HG02678 (cell line): ENCODE measurements at regions not wholly inside any gene's neighbourhood (a gene's known extent, or its start where the extent isn't known, plus 50 kb on each side); places are given as distances from the start of the nearest gene placed in this dataset.

Source experiments
- ATAC-seq: cut with Tn5 transposase; IDR thresholded peaks from one replicate; pipeline ENCODE4 v1.9.1; 2021; ENCODE audit warnings: mild to moderate bottlenecking, moderate library complexity; ENCODE audit not compliant: unreplicated experiment

GRCh38 chr13:106143392-106143791 lies 392.1 kb downstream of the EFNB2 start:
- no peak for ATAC-seq

- no peak for ATAC-seq
Observed at GRCh38 chr13:106140476-106140875, 395.0 kb downstream of the EFNB2 start.

- no peak for ATAC-seq
Observed at GRCh38 chr13:106139942-106140341, 395.5 kb downstream of the EFNB2 start.

- no peak for ATAC-seq
Observed at GRCh38 chr13:106139377-106139776, 396.1 kb downstream of the EFNB2 start.

- ATAC-seq: no peak
Observed at GRCh38 chr13:106138620-106139019, 396.8 kb downstream of the EFNB2 start.

GRCh38 chr13:106133025-106133424 lies 402.4 kb downstream of the EFNB2 start:
- ATAC-seq: no peak

- ATAC-seq: no peak
Observed at GRCh38 chr13:106132216-106132615, 403.2 kb downstream of the EFNB2 start.

GRCh38 chr13:106129993-106130392 lies 405.5 kb downstream of the EFNB2 start:
- ATAC-seq: no peak

- no peak for ATAC-seq
Observed at GRCh38 chr13:106129273-106129672, 406.2 kb downstream of the EFNB2 start.

- no peak for ATAC-seq
Observed at GRCh38 chr13:106122234-106122633, 413.2 kb downstream of the EFNB2 start.

- ATAC-seq: no peak
Observed at GRCh38 chr13:106121173-106121754, 414.2 kb downstream of the EFNB2 start.

- no peak for ATAC-seq
Observed at GRCh38 chr13:106118996-106119395, 416.5 kb downstream of the EFNB2 start.

GRCh38 chr13:106118050-106118449 lies 417.4 kb downstream of the EFNB2 start:
- ATAC-seq: no peak

- no peak for ATAC-seq
Observed at GRCh38 chr13:106117640-106118039, 417.8 kb downstream of the EFNB2 start.

GRCh38 chr13:106117035-106117434 lies 418.4 kb downstream of the EFNB2 start:
- no peak for ATAC-seq

- ATAC-seq: no peak
Observed at GRCh38 chr13:106115081-106115480, 420.4 kb downstream of the EFNB2 start.

- ATAC-seq: no peak
Observed at GRCh38 chr13:106113796-106114195, 421.7 kb downstream of the EFNB2 start.

- ATAC-seq: no peak
Observed at GRCh38 chr13:106112191-106112590, 423.3 kb downstream of the EFNB2 start.

- ATAC-seq: no peak
Observed at GRCh38 chr13:106110241-106110855, 425.1 kb downstream of the EFNB2 start.

GRCh38 chr13:106109391-106109791 lies 426.1 kb downstream of the EFNB2 start:
- no peak for ATAC-seq

GRCh38 chr13:106108346-106108745 lies 427.1 kb downstream of the EFNB2 start:
- ATAC-seq: no peak

- ATAC-seq: no peak
Observed at GRCh38 chr13:106107061-106107460, 428.4 kb downstream of the EFNB2 start.

- no peak for ATAC-seq
Observed at GRCh38 chr13:106105153-106105552, 430.3 kb downstream of the EFNB2 start.
